ENCODE measurements at regions not wholly inside any gene's neighbourhood (a gene's known extent, or its start where the extent isn't known, plus 50 kb on each side); places are given as distances from the start of the nearest gene placed in this dataset.

DNA sequence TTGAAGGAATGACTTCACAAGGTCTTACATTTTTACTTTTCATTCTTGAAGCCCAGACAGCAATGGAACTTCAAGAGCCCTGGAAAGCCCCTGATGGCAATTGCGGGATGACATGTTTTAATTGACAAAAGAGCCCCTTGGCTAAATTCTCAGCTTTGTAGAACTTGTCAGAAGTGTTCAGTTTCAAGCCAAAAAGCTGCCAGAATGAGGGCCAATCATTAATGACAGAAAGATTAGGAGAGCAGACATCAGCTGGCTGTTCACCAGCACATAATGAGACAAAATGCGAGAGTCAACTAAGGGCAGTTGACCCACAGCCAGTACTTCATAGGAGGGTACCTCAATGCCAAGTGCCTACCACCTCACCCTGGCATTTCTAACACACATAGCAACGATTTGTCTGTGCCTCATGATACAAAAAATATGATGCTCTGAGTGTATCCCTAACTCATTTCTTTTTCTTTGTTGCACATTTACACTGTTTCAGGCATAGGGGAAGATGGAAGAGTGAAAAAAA lies 243.1 kb downstream of the MYLK4 start:
- TF ChIP-seq ZNF510 (tag by site-specific recombination; IDR thresholded peaks at IDR 0.05; ENCODE audit: insufficient replicate concordance) (no peak), ZNF24 (tag by site-specific recombination; IDR thresholded peaks at IDR 0.05) (no peak), MEIS1 (CRISPR knock-in tag; IDR thresholded peaks at IDR 0.05; ENCODE audit: borderline replicate concordance) (no peak), SETDB1 (IDR thresholded peaks at IDR 0.05; ENCODE audit: insufficient read length, low read length) (no peak), TCF7L2 (IDR thresholded peaks at IDR 0.05; ENCODE audit: borderline replicate concordance, low read depth, low read length) (no peak), ZBTB1 (tag by site-specific recombination; IDR thresholded peaks at IDR 0.05) (no peak), ZNF777 (tag by site-specific recombination; IDR thresholded peaks at IDR 0.05; ENCODE audit: borderline replicate concordance) (no peak)
- TF ChIP-seq, protein P1, sequence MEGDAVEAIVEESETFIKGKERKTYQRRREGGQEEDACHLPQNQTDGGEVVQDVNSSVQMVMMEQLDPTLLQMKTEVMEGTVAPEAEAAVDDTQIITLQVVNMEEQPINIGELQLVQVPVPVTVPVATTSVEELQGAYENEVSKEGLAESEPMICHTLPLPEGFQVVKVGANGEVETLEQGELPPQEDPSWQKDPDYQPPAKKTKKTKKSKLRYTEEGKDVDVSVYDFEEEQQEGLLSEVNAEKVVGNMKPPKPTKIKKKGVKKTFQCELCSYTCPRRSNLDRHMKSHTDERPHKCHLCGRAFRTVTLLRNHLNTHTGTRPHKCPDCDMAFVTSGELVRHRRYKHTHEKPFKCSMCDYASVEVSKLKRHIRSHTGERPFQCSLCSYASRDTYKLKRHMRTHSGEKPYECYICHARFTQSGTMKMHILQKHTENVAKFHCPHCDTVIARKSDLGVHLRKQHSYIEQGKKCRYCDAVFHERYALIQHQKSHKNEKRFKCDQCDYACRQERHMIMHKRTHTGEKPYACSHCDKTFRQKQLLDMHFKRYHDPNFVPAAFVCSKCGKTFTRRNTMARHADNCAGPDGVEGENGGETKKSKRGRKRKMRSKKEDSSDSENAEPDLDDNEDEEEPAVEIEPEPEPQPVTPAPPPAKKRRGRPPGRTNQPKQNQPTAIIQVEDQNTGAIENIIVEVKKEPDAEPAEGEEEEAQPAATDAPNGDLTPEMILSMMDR (tag by site-specific recombination; IDR thresholded peaks at IDR 0.05): no peak
- TF ChIP-seq, protein P2, sequence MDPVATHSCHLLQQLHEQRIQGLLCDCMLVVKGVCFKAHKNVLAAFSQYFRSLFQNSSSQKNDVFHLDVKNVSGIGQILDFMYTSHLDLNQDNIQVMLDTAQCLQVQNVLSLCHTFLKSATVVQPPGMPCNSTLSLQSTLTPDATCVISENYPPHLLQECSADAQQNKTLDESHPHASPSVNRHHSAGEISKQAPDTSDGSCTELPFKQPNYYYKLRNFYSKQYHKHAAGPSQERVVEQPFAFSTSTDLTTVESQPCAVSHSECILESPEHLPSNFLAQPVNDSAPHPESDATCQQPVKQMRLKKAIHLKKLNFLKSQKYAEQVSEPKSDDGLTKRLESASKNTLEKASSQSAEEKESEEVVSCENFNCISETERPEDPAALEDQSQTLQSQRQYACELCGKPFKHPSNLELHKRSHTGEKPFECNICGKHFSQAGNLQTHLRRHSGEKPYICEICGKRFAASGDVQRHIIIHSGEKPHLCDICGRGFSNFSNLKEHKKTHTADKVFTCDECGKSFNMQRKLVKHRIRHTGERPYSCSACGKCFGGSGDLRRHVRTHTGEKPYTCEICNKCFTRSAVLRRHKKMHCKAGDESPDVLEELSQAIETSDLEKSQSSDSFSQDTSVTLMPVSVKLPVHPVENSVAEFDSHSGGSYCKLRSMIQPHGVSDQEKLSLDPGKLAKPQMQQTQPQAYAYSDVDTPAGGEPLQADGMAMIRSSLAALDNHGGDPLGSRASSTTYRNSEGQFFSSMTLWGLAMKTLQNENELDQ (tag by site-specific recombination; IDR thresholded peaks at IDR 0.05; ENCODE audit: low read depth): no peak
